ENCODE measurements at regions not wholly inside any gene's neighbourhood (a gene's known extent, or its start where the extent isn't known, plus 50 kb on each side); places are given as distances from the start of the nearest gene placed in this dataset.
"Not testable (repeated sequence)": the region's sequence is repeated elsewhere in the genome, so short reads cannot be mapped to it uniquely, and the experiment has no call there.

DNA sequence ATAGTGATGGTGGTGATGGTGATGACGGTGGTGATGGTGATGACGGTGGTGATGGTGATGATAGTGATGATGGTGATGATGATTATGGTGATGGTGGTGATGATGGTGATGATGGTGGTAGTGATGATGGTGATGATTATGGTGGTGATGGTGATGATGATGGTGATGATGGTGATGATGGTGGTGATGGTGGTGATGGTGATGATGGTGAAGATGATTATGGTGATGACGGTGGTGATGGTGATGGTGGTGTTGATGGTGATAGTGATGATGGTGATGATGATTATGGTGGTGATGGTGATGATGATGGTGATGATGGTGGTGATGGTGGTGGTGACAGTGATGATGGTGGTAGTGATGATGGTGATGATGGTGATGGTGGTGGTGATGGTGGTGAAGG is 149.2 kb upstream of the IRX1 start:
- CTCF ChIA-PET, result no interaction called here
- intact Hi-C loops (cut with micrococcal nuclease), result no loop called here
- no peak overlapping the region for H3K9ac ChIP-seq (ENCODE audit: low read length)
- DNase-seq (ENCODE audit: low read depth, low spot score) (no peak), ATAC-seq (no peak)
- no peak overlapping the region for H3K27ac ChIP-seq (ENCODE audit: low read depth, low read length)
- H3K27me3 ChIP-seq (ENCODE audit: insufficient read depth, low read length), result no peaks in the 10 kb centered on the region
- no peak overlapping the region for H2AFZ ChIP-seq (ENCODE audit: low read depth, low read length, poor library complexity, severe bottlenecking)
- POLR2A ChIA-PET, result no interaction called here
- peaks cover 14 to 32% of the 10 kb centered on the region in 2 experiments; a peak in 3 of 4 replicates for H3K9me3 ChIP-seq (ENCODE audit: control insufficient read depth in 1 of 2, insufficient read depth in 1 of 2, low read depth in 1 of 2, low read length in 2 of 2)
- no peaks in the 10 kb centered on the region for H4K20me1 ChIP-seq (ENCODE audit: insufficient read depth)
- RAD21 ChIA-PET (ENCODE audit: low non-redundant PET in 1 of 2, low total read pairs in 2 of 2, uncharacterized antibody in 2 of 2, unreplicated experiment in 2 of 2), result no interaction called here
- no peak overlapping the region for H3K4me3 ChIP-seq (replicated peaks in 1 of 2; ENCODE audit: low read depth in 1 of 2, low read length in 2 of 2)
- H3K4me1 ChIP-seq (ENCODE audit: control insufficient read depth in 1 of 2, insufficient read depth in 2 of 2, low read length in 2 of 2), result no peaks in the 10 kb centered on the region
- no TSS peak for BruUV-seq (replicated peaks)
- no peak for TF ChIP-seq FOSL1 (IDR thresholded peaks at IDR 0.05; ENCODE audit: low read depth)
- no peak for TF ChIP-seq SIN3A (IDR thresholded peaks at IDR 0.05; ENCODE audit: low read depth)
- TF ChIP-seq ZNF274 (IDR thresholded peaks at IDR 0.05; ENCODE audit: low read depth, low read length), result no peak
- no peak for TF ChIP-seq YY1 (IDR thresholded peaks at IDR 0.05; ENCODE audit: extremely low read depth, insufficient replicate concordance, low read depth, low read length)
- no peak for TF ChIP-seq SP1 (IDR thresholded peaks at IDR 0.05; ENCODE audit: low read depth)
- TF ChIP-seq, protein P1, sequence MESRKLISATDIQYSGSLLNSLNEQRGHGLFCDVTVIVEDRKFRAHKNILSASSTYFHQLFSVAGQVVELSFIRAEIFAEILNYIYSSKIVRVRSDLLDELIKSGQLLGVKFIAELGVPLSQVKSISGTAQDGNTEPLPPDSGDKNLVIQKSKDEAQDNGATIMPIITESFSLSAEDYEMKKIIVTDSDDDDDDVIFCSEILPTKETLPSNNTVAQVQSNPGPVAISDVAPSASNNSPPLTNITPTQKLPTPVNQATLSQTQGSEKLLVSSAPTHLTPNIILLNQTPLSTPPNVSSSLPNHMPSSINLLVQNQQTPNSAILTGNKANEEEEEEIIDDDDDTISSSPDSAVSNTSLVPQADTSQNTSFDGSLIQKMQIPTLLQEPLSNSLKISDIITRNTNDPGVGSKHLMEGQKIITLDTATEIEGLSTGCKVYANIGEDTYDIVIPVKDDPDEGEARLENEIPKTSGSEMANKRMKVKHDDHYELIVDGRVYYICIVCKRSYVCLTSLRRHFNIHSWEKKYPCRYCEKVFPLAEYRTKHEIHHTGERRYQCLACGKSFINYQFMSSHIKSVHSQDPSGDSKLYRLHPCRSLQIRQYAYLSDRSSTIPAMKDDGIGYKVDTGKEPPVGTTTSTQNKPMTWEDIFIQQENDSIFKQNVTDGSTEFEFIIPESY (IDR thresholded peaks at IDR 0.05; ENCODE audit: extremely low read depth, insufficient replicate concordance, low read length), result no peak
- no peak for TF ChIP-seq JUND (IDR thresholded peaks at IDR 0.05)
- TF ChIP-seq ELF1 (IDR thresholded peaks at IDR 0.05; ENCODE audit: borderline replicate concordance, low read depth), result no peak
- TF ChIP-seq SRF (IDR thresholded peaks at IDR 0.05; ENCODE audit: low read depth), result no peak
- TF ChIP-seq RAD21 (IDR thresholded peaks at IDR 0.05; ENCODE audit: low read depth), result no peak
- no peak for TF ChIP-seq POLR2A (IDR thresholded peaks at IDR 0.05; ENCODE audit: borderline replicate concordance, extremely low read depth, insufficient read depth, insufficient read length)
- no peak for TF ChIP-seq TCF7L2 (IDR thresholded peaks at IDR 0.05; ENCODE audit: borderline replicate concordance, extremely low read depth, insufficient read depth, insufficient read length)
- TF ChIP-seq, protein P2, sequence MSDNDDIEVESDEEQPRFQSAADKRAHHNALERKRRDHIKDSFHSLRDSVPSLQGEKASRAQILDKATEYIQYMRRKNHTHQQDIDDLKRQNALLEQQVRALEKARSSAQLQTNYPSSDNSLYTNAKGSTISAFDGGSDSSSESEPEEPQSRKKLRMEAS (IDR thresholded peaks at IDR 0.05), result no peak
- no peak for TF ChIP-seq ZFX (IDR thresholded peaks at IDR 0.05)
- TF ChIP-seq EZH2 (IDR thresholded peaks at IDR 0.05), result no peak
- H3K79me2 ChIP-seq (ENCODE audit: insufficient read depth, low read length), result no peaks in the 10 kb centered on the region
- no peaks in the 10 kb centered on the region for H3K9me2 ChIP-seq (ENCODE audit: insufficient read depth)
- H3K4me2 ChIP-seq (ENCODE audit: low read length), result no peak overlapping the region
- H3K36me3 ChIP-seq (ENCODE audit: control insufficient read depth in 1 of 2, insufficient read depth in 2 of 2, low read length in 2 of 2), result no peaks in the 10 kb centered on the region

DNA sequence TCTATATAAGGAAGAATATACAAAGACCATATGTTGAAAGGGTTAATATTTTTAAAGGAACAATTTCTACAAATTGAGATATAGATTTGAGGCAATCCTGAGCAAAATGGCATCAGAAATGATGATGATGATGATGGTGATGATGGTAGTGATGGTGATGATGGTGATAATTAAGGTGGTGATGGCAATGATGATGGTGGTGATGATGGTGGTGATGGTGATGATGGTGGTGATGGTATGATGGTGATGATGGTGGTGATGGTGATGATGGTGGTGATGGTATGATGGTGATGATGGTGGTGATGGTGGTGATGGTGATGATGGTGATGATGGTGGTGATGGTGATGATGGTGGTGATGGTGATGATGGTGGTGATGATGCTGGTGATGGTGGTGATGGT is 150.1 kb upstream of the IRX1 start:
- H3K79me2 ChIP-seq (ENCODE audit: insufficient read depth, low read length); DNase-seq (ENCODE audit: low read depth, low spot score); CTCF ChIA-PET; H2AFZ ChIP-seq (ENCODE audit: low read depth, low read length, poor library complexity, severe bottlenecking); H4K20me1 ChIP-seq (ENCODE audit: insufficient read depth); intact Hi-C loops (cut with micrococcal nuclease); H3K4me3 ChIP-seq (replicated peaks in 1 of 2; ENCODE audit: low read depth in 1 of 2, low read length in 2 of 2); H3K27me3 ChIP-seq (ENCODE audit: insufficient read depth, low read length); H3K9ac ChIP-seq (ENCODE audit: low read length); H3K4me1 ChIP-seq (ENCODE audit: control insufficient read depth in 1 of 2, insufficient read depth in 2 of 2, low read length in 2 of 2); H3K36me3 ChIP-seq (ENCODE audit: control insufficient read depth in 1 of 2, insufficient read depth in 2 of 2, low read length in 2 of 2); BruUV-seq (replicated peaks); POLR2A ChIA-PET; RAD21 ChIA-PET (ENCODE audit: low non-redundant PET in 1 of 2, low total read pairs in 2 of 2, uncharacterized antibody in 2 of 2, unreplicated experiment in 2 of 2); H3K4me2 ChIP-seq (ENCODE audit: low read length); ATAC-seq; H3K9me2 ChIP-seq (ENCODE audit: insufficient read depth); H3K27ac ChIP-seq (ENCODE audit: low read depth, low read length): not testable (repeated sequence)
- H3K9me3 ChIP-seq (ENCODE audit: control insufficient read depth in 1 of 2, insufficient read depth in 1 of 2, low read depth in 1 of 2, low read length in 2 of 2), result peaks cover 11 to 31% of the 10 kb centered on the region in 2 experiments; a peak in 3 of 4 replicates
